CD1c-positive myeloid dendritic cell (primary cell): ENCODE measurements at regions not wholly inside any gene's neighbourhood (a gene's known extent, or its start where the extent isn't known, plus 50 kb on each side); places are given as distances from the start of the nearest gene placed in this dataset.

Experiments
- DNase-seq: peaks from one replicate; pipeline ENCODE4 v3.0.0-alpha.2; 2016; ENCODE audit errors: extremely low spot score

GRCh38 chr6:130557481-130558112 is 191.8 kb downstream of the TMEM200A start:
- no peak for DNase-seq

- DNase-seq: no peak
Measured at GRCh38 chr6:130558131-130558530, 192.3 kb downstream of the TMEM200A start.

- no peak for DNase-seq
Measured at GRCh38 chr6:130559166-130559565, 193.3 kb downstream of the TMEM200A start.

GRCh38 chr6:130560231-130560630 is 194.4 kb downstream of the TMEM200A start:
- DNase-seq: no peak

GRCh38 chr6:130561159-130561558 is 195.3 kb downstream of the TMEM200A start:
- DNase-seq: peak; percentile 52

GRCh38 chr6:130565696-130566095 is 199.9 kb downstream of the TMEM200A start:
- no peak for DNase-seq

- no peak for DNase-seq
Measured at GRCh38 chr6:130574146-130574545, 208.3 kb downstream of the TMEM200A start.

- no peak for DNase-seq
Measured at GRCh38 chr6:130575557-130575956, 209.7 kb downstream of the TMEM200A start.

- peak; percentile 23 for DNase-seq
Measured at GRCh38 chr6:130575971-130576370, 210.2 kb downstream of the TMEM200A start.

- no peak for DNase-seq
Measured at GRCh38 chr6:130577178-130577919, 211.5 kb downstream of the TMEM200A start.

GRCh38 chr6:130578713-130579112 is 212.9 kb downstream of the TMEM200A start:
- DNase-seq: no peak

- DNase-seq: no peak
Measured at GRCh38 chr6:130583268-130583667, 217.5 kb downstream of the TMEM200A start.

GRCh38 chr6:130585587-130585986 is 219.8 kb downstream of the TMEM200A start:
- no peak for DNase-seq

GRCh38 chr6:130587778-130588520 is 222.1 kb downstream of the TMEM200A start:
- no peak for DNase-seq

GRCh38 chr6:130593200-130593599 is 227.4 kb downstream of the TMEM200A start:
- DNase-seq: no peak

GRCh38 chr6:130593948-130594347 is 228.1 kb downstream of the TMEM200A start:
- no peak for DNase-seq

- DNase-seq: no peak
Measured at GRCh38 chr6:130598021-130598989, 228.9 kb upstream of the SMLR1 start.

- DNase-seq: no peak
Measured at GRCh38 chr6:130600880-130601341, 226.3 kb upstream of the SMLR1 start.

- peak; percentile 57 for DNase-seq
Measured at GRCh38 chr6:130602151-130602770, 224.9 kb upstream of the SMLR1 start.

GRCh38 chr6:130603391-130603790 is 223.8 kb upstream of the SMLR1 start:
- DNase-seq: no peak

- DNase-seq: no peak
Measured at GRCh38 chr6:130604841-130605399, 222.3 kb upstream of the SMLR1 start.
